WTC11 (cell line): ENCODE measurements at regions not wholly inside any gene's neighbourhood (a gene's known extent, or its start where the extent isn't known, plus 50 kb on each side); places are given as distances from the start of the nearest gene placed in this dataset.

ENCODE experiments used
- ATAC-seq: fragments of 200-7000 bp; cut with Tn5 transposase; 2 replicates; pipeline ENCODE4 v1.10.0; 2021; ENCODE audit warnings: mild to moderate bottlenecking, moderate library complexity
- CTCF ChIA-PET: fragments of 300-600 bp; sonication (Branson Sonifier 250); formaldehyde crosslinking; loops from one replicate; lab custom pipeline; 2021; ENCODE audit warnings: antibody characterized with exemption; lab: Charles Lee
- POLR2A ChIA-PET: fragments of 350-600 bp; sonication (Branson Sonifier 250); formaldehyde crosslinking; loops from one replicate; lab custom pipeline; 2021; ENCODE audit warnings: antibody characterized with exemption; lab: Charles Lee
- DNase-seq: peaks from one replicate; pipeline ENCODE4 v3.0.0; 2021; ENCODE audit warnings: low spot score
- H3K27ac Mint-ChIP-seq: 2 replicates; pipeline ENCODE4 v1.8.0; 2021; ENCODE audit warnings: mixed read lengths
- H3K27me3 Mint-ChIP-seq: 2 replicates; pipeline ENCODE4 v1.8.0; 2021; ENCODE audit warnings: low read depth, mild to moderate bottlenecking, moderate library complexity, mixed read lengths
- H3K36me3 Mint-ChIP-seq: 2 replicates; pipeline ENCODE4 v1.8.0; 2021; ENCODE audit warnings: mixed read lengths
- H3K4me1 Mint-ChIP-seq: 2 replicates; pipeline ENCODE4 v1.8.0; 2022; ENCODE audit warnings: mixed read lengths
- H3K4me3 Mint-ChIP-seq: 2 replicates; pipeline ENCODE4 v1.8.0; 2021; ENCODE audit warnings: mild to moderate bottlenecking, moderate library complexity, mixed read lengths
- H3K9me3 Mint-ChIP-seq: 2 replicates; pipeline ENCODE4 v1.8.0; 2021; ENCODE audit warnings: mixed read lengths
- ATF1 ChIP-seq: sonication (generic); formaldehyde crosslinking; IDR thresholded peaks from 2 replicates; pipeline ENCODE4 v1.8.1; 2023; ENCODE audit warnings: mild to moderate bottlenecking, moderate library complexity, missing genetic modification reagents
- FOXK1 ChIP-seq: sonication (generic); formaldehyde crosslinking; IDR thresholded peaks from 2 replicates; pipeline ENCODE4 v1.8.0; 2022; ENCODE audit warnings: mild to moderate bottlenecking, moderate library complexity, missing genetic modification reagents
- HMGA2 ChIP-seq: fragments of 250-450 bp; sonication (Bioruptor Pico); IDR thresholded peaks from 2 replicates; pipeline ENCODE4 v1.4.0; 2021; ENCODE audit warnings: mild to moderate bottlenecking, moderate library complexity
- JUN ChIP-seq: sonication (generic); formaldehyde crosslinking; IDR thresholded peaks from 2 replicates; pipeline ENCODE4 v1.8.0; 2023; ENCODE audit warnings: mild to moderate bottlenecking, missing genetic modification reagents
- RELA ChIP-seq: sonication (generic); formaldehyde crosslinking; IDR thresholded peaks from 2 replicates; pipeline ENCODE4 v1.8.1; 2022; ENCODE audit warnings: missing genetic modification reagents, mild to moderate bottlenecking, borderline replicate concordance
- SMAD4 ChIP-seq: sonication (generic); formaldehyde crosslinking; IDR thresholded peaks from 2 replicates; pipeline ENCODE4 v1.8.0; 2022; ENCODE audit warnings: mild to moderate bottlenecking, missing genetic modification reagents
- SP1 ChIP-seq: sonication (generic); formaldehyde crosslinking; conservative IDR thresholded peaks from 2 replicates; pipeline ENCODE4 v1.8.1; 2022; ENCODE audit warnings: missing genetic modification reagents
- ZNF232 ChIP-seq: sonication (generic); formaldehyde crosslinking; IDR thresholded peaks from 2 replicates; pipeline ENCODE4 v1.8.0; 2022; ENCODE audit warnings: mild to moderate bottlenecking, missing genetic modification reagents
- ZNF423 ChIP-seq: fragments of 250-450 bp; sonication (Bioruptor Pico); IDR thresholded peaks from 2 replicates; pipeline ENCODE4 v2.1.2; 2022; ENCODE audit warnings: mild to moderate bottlenecking, moderate library complexity
- TF ChIP-seq, protein P1 (sequence below): sonication (generic); formaldehyde crosslinking; IDR thresholded peaks from 2 replicates; pipeline ENCODE4 v1.8.0; 2023; ENCODE audit warnings: missing genetic modification reagents
- TF ChIP-seq, protein P2 (sequence below): fragments of 250-450 bp; sonication (Bioruptor Pico); IDR thresholded peaks from 2 replicates; pipeline ENCODE4 v1.9.0; 2021; ENCODE audit warnings: mild to moderate bottlenecking
- TF ChIP-seq, protein P3 (sequence below): sonication (generic); formaldehyde crosslinking; IDR thresholded peaks from 2 replicates; pipeline ENCODE4 v1.8.0; 2023; ENCODE audit warnings: mild to moderate bottlenecking, missing genetic modification reagents
- TF ChIP-seq, protein P4 (sequence below): sonication (generic); formaldehyde crosslinking; IDR thresholded peaks from 2 replicates; pipeline ENCODE4 v1.8.1; 2023; ENCODE audit warnings: mild to moderate bottlenecking, missing genetic modification reagents, moderate library complexity
- TF ChIP-seq, protein P5 (sequence below): sonication (generic); formaldehyde crosslinking; IDR thresholded peaks from 2 replicates; pipeline ENCODE4 v1.8.1; 2022; ENCODE audit warnings: mild to moderate bottlenecking, moderate library complexity, missing genetic modification reagents
- TF ChIP-seq, protein P6 (sequence below): sonication (generic); formaldehyde crosslinking; IDR thresholded peaks from 2 replicates; pipeline ENCODE4 v1.8.1; 2022; ENCODE audit warnings: mild to moderate bottlenecking, missing genetic modification reagents, moderate library complexity, borderline replicate concordance
- TF ChIP-seq, protein P7 (sequence below): sonication (generic); formaldehyde crosslinking; IDR thresholded peaks from 2 replicates; pipeline ENCODE4 v1.8.1; 2023; ENCODE audit warnings: mild to moderate bottlenecking, missing genetic modification reagents
- TF ChIP-seq, protein P8 (sequence below): fragments of 250-450 bp; sonication (Bioruptor Pico); conservative IDR thresholded peaks from 2 replicates; pipeline ENCODE4 v1.9.0; 2021; ENCODE audit warnings: mild to moderate bottlenecking

DNA sequence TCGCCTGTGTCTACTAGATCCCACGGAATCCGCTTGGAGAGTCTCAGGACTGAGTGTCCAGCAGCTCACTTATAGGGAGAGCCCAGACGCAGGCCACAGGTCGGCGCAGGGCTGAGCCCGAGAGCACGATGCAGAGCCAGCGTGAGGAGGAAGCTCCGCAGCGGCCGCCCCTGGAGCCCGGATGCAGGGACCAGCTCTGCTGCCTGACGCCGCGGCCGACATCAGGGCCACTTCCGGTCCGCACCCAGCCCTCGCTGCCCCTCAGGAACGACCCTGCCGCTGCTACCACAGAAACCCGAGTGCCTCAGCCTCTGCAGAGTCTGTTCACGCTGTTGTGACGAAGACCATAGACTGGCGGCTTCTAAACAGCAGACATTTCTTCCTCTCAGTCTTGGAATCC lies 275.8 kb upstream of the PPP2R2D start:
- CTCF ChIA-PET: no interaction called here
- POLR2A ChIA-PET: interaction anchor here (0.5 kb wide), 1 partner anchor 11 kb away, joined by 3 read pairs; no protein-coding TSS in a partner anchor
- Mint-ChIP-seq H3K9me3 (peaks cover 41% of the 10 kb centered on the region), H3K4me3 (no peak overlapping the region), H3K4me1 (no peaks in the 10 kb centered on the region), H3K27ac (no peak overlapping the region), H3K36me3 (peaks cover 24% of the 10 kb centered on the region), H3K27me3 (peaks cover 11% of the 10 kb centered on the region)
- TF ChIP-seq ZNF423 (CRISPR knock-in tag): no peak
- TF ChIP-seq, protein P1, sequence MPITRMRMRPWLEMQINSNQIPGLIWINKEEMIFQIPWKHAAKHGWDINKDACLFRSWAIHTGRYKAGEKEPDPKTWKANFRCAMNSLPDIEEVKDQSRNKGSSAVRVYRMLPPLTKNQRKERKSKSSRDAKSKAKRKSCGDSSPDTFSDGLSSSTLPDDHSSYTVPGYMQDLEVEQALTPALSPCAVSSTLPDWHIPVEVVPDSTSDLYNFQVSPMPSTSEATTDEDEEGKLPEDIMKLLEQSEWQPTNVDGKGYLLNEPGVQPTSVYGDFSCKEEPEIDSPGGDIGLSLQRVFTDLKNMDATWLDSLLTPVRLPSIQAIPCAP (CRISPR knock-in tag): no peak
- no peak for TF ChIP-seq ATF1 (CRISPR knock-in tag)
- TF ChIP-seq FOXK1 (CRISPR knock-in tag): no peak
- TF ChIP-seq RELA (CRISPR knock-in tag): no peak
- TF ChIP-seq, protein P2, sequence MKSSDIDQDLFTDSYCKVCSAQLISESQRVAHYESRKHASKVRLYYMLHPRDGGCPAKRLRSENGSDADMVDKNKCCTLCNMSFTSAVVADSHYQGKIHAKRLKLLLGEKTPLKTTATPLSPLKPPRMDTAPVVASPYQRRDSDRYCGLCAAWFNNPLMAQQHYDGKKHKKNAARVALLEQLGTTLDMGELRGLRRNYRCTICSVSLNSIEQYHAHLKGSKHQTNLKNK (CRISPR knock-in tag): no peak
- TF ChIP-seq ZNF232: no peak
- TF ChIP-seq, protein P3, sequence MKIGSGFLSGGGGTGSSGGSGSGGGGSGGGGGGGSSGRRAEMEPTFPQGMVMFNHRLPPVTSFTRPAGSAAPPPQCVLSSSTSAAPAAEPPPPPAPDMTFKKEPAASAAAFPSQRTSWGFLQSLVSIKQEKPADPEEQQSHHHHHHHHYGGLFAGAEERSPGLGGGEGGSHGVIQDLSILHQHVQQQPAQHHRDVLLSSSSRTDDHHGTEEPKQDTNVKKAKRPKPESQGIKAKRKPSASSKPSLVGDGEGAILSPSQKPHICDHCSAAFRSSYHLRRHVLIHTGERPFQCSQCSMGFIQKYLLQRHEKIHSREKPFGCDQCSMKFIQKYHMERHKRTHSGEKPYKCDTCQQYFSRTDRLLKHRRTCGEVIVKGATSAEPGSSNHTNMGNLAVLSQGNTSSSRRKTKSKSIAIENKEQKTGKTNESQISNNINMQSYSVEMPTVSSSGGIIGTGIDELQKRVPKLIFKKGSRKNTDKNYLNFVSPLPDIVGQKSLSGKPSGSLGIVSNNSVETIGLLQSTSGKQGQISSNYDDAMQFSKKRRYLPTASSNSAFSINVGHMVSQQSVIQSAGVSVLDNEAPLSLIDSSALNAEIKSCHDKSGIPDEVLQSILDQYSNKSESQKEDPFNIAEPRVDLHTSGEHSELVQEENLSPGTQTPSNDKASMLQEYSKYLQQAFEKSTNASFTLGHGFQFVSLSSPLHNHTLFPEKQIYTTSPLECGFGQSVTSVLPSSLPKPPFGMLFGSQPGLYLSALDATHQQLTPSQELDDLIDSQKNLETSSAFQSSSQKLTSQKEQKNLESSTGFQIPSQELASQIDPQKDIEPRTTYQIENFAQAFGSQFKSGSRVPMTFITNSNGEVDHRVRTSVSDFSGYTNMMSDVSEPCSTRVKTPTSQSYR (CRISPR knock-in tag): no peak
- ATAC-seq (no peak), DNase-seq (no peak)

DNA sequence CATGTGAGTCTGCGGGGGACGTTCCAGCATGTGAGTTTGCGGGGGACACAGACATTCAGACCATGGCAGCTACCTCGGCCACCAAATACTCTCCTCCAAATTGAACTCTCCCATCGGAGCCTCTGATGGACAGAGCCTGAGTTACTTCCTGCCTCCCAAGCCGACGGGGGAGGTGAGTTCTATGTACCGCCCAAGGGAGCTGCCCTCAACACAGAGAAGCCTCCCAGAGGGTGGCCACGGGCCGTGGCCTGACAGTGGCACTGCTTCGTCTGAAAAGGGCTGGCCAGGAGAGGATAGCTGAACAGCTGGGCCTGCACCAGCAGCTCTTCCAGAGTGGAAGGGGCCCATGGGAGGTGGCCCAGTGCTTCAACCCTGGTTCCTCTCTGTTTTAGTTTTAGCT lies 274.5 kb upstream of the PPP2R2D start:
- peaks cover 43% of the 10 kb centered on the region for H3K9me3 Mint-ChIP-seq
- TF ChIP-seq, protein P1 (CRISPR knock-in tag): no peak
- TF ChIP-seq JUN (CRISPR knock-in tag) (no peak), ZNF423 (CRISPR knock-in tag) (no peak), SMAD4 (CRISPR knock-in tag) (no peak), SP1 (no peak)
- TF ChIP-seq, protein P4, sequence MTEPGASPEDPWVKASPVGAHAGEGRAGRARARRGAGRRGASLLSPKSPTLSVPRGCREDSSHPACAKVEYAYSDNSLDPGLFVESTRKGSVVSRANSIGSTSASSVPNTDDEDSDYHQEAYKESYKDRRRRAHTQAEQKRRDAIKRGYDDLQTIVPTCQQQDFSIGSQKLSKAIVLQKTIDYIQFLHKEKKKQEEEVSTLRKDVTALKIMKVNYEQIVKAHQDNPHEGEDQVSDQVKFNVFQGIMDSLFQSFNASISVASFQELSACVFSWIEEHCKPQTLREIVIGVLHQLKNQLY (CRISPR knock-in tag): no peak
- TF ChIP-seq, protein P5, sequence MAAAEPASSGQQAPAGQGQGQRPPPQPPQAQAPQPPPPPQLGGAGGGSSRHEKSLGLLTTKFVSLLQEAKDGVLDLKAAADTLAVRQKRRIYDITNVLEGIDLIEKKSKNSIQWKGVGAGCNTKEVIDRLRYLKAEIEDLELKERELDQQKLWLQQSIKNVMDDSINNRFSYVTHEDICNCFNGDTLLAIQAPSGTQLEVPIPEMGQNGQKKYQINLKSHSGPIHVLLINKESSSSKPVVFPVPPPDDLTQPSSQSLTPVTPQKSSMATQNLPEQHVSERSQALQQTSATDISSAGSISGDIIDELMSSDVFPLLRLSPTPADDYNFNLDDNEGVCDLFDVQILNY: no peak
- H3K36me3 Mint-ChIP-seq: peaks cover 21% of the 10 kb centered on the region
- H3K4me1 Mint-ChIP-seq: no peaks in the 10 kb centered on the region
- ATAC-seq: no peak
- no peak overlapping the region for H3K27ac Mint-ChIP-seq
- H3K4me3 Mint-ChIP-seq: no peak overlapping the region
- no peak for DNase-seq
- POLR2A ChIA-PET: interaction anchor here (1.0 kb wide), 1 partner anchor 25 kb away, joined by 3 read pairs; no protein-coding TSS in a partner anchor
- CTCF ChIA-PET: interaction anchor here (1.0 kb wide), 1 partner anchor 41 kb away, joined by 3 read pairs; no protein-coding TSS in a partner anchor
- peaks cover 8% of the 10 kb centered on the region; the same call in 1 of the 2 replicates for H3K27me3 Mint-ChIP-seq

DNA sequence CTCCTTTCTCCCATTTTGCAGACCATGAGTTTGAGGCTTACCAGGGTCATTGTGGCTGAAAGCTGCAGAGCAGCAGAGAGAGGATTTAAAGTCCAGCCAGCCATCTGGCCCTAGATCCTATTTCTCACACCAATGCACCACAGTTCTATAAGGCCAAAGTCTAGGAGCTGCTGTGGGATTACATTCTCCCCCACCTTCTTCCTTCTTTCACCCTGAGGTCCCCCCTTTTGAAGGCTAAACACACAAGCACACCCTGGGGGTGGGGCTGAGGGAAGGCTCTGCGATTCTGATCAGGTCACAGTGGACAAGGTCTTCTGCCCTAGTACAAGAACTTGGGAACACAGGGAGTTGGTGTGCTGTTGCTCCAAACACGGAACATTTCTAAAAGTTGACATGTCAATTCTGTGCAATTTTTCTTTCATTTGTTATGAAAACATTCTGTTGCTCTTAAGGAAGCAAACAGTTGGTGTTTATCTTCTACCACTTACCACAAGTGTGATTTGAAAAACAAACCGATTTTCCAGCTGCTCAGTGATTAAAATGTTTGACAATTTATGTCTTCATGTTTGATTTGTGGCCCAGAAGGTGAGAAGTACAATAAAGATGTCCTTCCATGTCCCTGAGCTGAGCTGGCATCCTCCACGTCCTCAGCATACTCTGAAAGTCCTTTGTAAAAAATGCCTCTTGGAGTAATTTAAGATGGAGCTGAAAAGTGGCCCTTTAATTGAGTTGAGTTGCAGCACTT lies 271.6 kb upstream of the PPP2R2D start:
- no peak overlapping the region for H3K4me3 Mint-ChIP-seq
- ChIA-PET CTCF (no interaction called here), POLR2A (interaction anchor here (0.6 kb wide), 1 partner anchor 36 kb away, joined by 6 read pairs; no protein-coding TSS in a partner anchor)
- ATAC-seq (no peak), DNase-seq (no peak)
- H3K4me1 Mint-ChIP-seq: no peaks in the 10 kb centered on the region
- H3K9me3 Mint-ChIP-seq: peaks cover 52% of the 10 kb centered on the region
- H3K27me3 Mint-ChIP-seq: peaks cover 5% of the 10 kb centered on the region; the same call in 1 of the 2 replicates
- H3K36me3 Mint-ChIP-seq: peaks cover 10% of the 10 kb centered on the region
- no peak overlapping the region for H3K27ac Mint-ChIP-seq
- TF ChIP-seq, protein P6, sequence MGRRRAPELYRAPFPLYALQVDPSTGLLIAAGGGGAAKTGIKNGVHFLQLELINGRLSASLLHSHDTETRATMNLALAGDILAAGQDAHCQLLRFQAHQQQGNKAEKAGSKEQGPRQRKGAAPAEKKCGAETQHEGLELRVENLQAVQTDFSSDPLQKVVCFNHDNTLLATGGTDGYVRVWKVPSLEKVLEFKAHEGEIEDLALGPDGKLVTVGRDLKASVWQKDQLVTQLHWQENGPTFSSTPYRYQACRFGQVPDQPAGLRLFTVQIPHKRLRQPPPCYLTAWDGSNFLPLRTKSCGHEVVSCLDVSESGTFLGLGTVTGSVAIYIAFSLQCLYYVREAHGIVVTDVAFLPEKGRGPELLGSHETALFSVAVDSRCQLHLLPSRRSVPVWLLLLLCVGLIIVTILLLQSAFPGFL (CRISPR knock-in tag): no peak
- TF ChIP-seq, protein P7, sequence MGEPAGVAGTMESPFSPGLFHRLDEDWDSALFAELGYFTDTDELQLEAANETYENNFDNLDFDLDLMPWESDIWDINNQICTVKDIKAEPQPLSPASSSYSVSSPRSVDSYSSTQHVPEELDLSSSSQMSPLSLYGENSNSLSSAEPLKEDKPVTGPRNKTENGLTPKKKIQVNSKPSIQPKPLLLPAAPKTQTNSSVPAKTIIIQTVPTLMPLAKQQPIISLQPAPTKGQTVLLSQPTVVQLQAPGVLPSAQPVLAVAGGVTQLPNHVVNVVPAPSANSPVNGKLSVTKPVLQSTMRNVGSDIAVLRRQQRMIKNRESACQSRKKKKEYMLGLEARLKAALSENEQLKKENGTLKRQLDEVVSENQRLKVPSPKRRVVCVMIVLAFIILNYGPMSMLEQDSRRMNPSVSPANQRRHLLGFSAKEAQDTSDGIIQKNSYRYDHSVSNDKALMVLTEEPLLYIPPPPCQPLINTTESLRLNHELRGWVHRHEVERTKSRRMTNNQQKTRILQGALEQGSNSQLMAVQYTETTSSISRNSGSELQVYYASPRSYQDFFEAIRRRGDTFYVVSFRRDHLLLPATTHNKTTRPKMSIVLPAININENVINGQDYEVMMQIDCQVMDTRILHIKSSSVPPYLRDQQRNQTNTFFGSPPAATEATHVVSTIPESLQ (CRISPR knock-in tag): no peak
- TF ChIP-seq, protein P8, sequence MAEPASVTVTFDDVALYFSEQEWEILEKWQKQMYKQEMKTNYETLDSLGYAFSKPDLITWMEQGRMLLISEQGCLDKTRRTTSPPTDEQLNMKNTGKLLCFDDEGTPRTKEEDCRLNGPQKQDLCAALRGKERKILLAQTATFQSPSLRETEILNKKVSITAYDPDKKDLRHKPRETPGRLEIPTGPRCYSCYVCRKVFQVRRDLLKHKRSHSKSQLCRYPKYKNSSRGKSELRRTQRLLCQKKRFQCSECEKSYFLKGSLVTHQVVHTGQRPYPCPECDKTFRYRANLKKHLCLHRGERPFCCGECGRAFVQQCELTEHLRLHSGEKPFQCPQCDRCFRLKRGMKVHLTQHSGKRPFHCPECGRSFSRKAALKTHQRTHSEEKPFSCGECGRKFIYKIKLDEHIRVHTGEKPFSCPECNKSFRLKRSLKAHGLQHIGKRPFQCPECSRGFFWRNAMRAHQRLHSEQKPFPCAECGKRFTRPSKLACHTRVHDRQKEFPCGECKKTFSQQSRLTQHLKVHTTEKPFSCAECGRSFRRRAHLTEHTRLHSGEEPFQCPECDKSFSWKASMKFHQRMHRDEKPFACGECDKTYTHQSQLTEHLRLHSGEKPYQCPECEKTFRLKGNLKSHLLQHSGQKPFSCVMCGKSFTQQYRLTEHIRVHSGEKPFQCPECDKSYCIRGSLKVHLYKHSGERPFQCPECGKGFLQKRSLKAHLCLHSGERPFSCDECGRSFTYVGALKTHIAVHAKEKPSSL: no peak
- TF ChIP-seq HMGA2 (CRISPR knock-in tag): no peak
- TF ChIP-seq, protein P1 (CRISPR knock-in tag): no peak
